ENCODE measurements at regions not wholly inside any gene's neighbourhood (a gene's known extent, or its start where the extent isn't known, plus 50 kb on each side); places are given as distances from the start of the nearest gene placed in this dataset.
A peak's percentile ranks its signal among the peaks of the same experiment; 100 is the strongest.

GRCh38 chr2:155766342-155767115, 566.0 kb downstream of the NR4A2 start:
- Mint-ChIP-seq H3K9me3 (peaks cover 34% of the 10 kb centered on the region), H3K4me3 (no peak overlapping the region), H3K4me1 (peaks cover 15% of the 10 kb centered on the region), H3K36me3 (peaks cover 25% of the 10 kb centered on the region), H3K27ac (no peak overlapping the region), H3K27me3 (ENCODE audit: low read depth) (no peaks in the 10 kb centered on the region; the same call in 1 of the 2 replicates)
- TF ChIP-seq RORB (CRISPR knock-in tag; IDR thresholded peaks at IDR 0.05) (no peak), PREB (CRISPR knock-in tag; IDR thresholded peaks at IDR 0.05; ENCODE audit: borderline replicate concordance) (no peak), JUN (CRISPR knock-in tag; IDR thresholded peaks at IDR 0.05) (no peak), CTCF (IDR thresholded peaks at IDR 0.05) (no peak), ZNF423 (CRISPR knock-in tag; IDR thresholded peaks at IDR 0.05) (no peak)
- TF ChIP-seq, protein P1, sequence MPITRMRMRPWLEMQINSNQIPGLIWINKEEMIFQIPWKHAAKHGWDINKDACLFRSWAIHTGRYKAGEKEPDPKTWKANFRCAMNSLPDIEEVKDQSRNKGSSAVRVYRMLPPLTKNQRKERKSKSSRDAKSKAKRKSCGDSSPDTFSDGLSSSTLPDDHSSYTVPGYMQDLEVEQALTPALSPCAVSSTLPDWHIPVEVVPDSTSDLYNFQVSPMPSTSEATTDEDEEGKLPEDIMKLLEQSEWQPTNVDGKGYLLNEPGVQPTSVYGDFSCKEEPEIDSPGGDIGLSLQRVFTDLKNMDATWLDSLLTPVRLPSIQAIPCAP (CRISPR knock-in tag; IDR thresholded peaks at IDR 0.05): no peak
- POLR2A ChIA-PET: no interaction called here
- peak; percentile 26 for DNase-seq (ENCODE audit: low spot score)
- ATAC-seq: peak; percentile 88
- CTCF ChIA-PET: no interaction called here

DNA sequence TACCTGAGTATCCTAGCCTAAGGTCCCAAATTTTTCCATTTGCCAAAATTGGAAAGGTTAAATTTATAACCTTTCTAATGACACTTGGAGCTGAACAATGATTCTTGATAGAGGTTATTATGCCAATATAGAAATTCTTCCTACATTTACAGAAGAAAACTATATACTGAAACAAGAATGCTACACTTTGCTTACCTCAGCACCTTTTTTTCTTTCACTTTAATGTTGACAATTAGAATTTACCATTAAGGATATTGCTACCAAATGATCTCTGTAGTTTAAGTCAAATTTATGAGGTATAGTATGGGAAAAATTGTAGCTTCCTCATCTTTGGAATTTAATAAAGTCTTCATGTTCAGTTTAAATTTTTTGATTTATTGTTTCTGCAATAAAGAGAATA, 577.0 kb downstream of the NR4A2 start:
- H3K9me3 Mint-ChIP-seq: peaks cover 6% of the 10 kb centered on the region
- POLR2A ChIA-PET: no interaction called here
- DNase-seq (ENCODE audit: low spot score) (no peak), ATAC-seq (no peak)
- no peak overlapping the region for H3K27ac Mint-ChIP-seq
- H3K4me3 Mint-ChIP-seq: no peak overlapping the region
- TF ChIP-seq NR2C2 (CRISPR knock-in tag; IDR thresholded peaks at IDR 0.05): no peak
- TF ChIP-seq, protein P2, sequence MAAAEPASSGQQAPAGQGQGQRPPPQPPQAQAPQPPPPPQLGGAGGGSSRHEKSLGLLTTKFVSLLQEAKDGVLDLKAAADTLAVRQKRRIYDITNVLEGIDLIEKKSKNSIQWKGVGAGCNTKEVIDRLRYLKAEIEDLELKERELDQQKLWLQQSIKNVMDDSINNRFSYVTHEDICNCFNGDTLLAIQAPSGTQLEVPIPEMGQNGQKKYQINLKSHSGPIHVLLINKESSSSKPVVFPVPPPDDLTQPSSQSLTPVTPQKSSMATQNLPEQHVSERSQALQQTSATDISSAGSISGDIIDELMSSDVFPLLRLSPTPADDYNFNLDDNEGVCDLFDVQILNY (CRISPR knock-in tag; IDR thresholded peaks at IDR 0.05): no peak
- H3K27me3 Mint-ChIP-seq (ENCODE audit: low read depth): no peaks in the 10 kb centered on the region
- 0 out of 2 replicates have a peak, but pooled peaks cover 3% of the 10 kb centered on the region for H3K36me3 Mint-ChIP-seq
- no peaks in the 10 kb centered on the region for H3K4me1 Mint-ChIP-seq
- CTCF ChIA-PET: no interaction called here

- no peaks in the 10 kb centered on the region for H3K4me1 Mint-ChIP-seq
- DNase-seq (ENCODE audit: low spot score): no peak
- POLR2A ChIA-PET: no interaction called here
- TF ChIP-seq MLX (CRISPR knock-in tag; IDR thresholded peaks at IDR 0.05) (no peak), ZSCAN18 (CRISPR knock-in tag; IDR thresholded peaks at IDR 0.05) (no peak), PRDM15 (CRISPR knock-in tag; IDR thresholded peaks at IDR 0.05) (no peak), JUN (CRISPR knock-in tag; IDR thresholded peaks at IDR 0.05) (no peak), ATF2 (CRISPR knock-in tag; IDR thresholded peaks at IDR 0.05; ENCODE audit: borderline replicate concordance, low read depth) (no peak), KAT7 (CRISPR knock-in tag; IDR thresholded peaks at IDR 0.05; ENCODE audit: borderline replicate concordance) (no peak)
- TF ChIP-seq, protein P2 (CRISPR knock-in tag; IDR thresholded peaks at IDR 0.05): no peak
- TF ChIP-seq, protein P3, sequence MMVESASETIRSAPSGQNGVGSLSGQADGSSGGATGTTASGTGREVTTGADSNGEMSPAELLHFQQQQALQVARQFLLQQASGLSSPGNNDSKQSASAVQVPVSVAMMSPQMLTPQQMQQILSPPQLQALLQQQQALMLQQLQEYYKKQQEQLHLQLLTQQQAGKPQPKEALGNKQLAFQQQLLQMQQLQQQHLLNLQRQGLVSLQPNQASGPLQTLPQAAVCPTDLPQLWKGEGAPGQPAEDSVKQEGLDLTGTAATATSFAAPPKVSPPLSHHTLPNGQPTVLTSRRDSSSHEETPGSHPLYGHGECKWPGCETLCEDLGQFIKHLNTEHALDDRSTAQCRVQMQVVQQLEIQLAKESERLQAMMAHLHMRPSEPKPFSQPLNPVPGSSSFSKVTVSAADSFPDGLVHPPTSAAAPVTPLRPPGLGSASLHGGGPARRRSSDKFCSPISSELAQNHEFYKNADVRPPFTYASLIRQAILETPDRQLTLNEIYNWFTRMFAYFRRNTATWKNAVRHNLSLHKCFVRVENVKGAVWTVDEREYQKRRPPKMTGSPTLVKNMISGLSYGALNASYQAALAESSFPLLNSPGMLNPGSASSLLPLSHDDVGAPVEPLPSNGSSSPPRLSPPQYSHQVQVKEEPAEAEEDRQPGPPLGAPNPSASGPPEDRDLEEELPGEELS (CRISPR knock-in tag; IDR thresholded peaks at IDR 0.05): no peak
Observed at GRCh38 chr2:155748131-155748530, 584.4 kb downstream of the NR4A2 start.

More at GRCh38 chr2:155748131-155748530, 584.4 kb downstream of the NR4A2 start:
- Mint-ChIP-seq H3K36me3 (no peaks in the 10 kb centered on the region), H3K27me3 (ENCODE audit: low read depth) (no peaks in the 10 kb centered on the region), H3K27ac (no peak overlapping the region), H3K9me3 (0 out of 2 replicates have a peak, but pooled peaks cover 3% of the 10 kb centered on the region), H3K4me3 (no peak overlapping the region)
- ATAC-seq: peak; percentile 20; the same call in 1 of the 2 replicates
- CTCF ChIA-PET: no interaction called here
